Fibroblast of lung (primary cell): ENCODE measurements at regions not wholly inside any gene's neighbourhood (a gene's known extent, or its start where the extent isn't known, plus 50 kb on each side); places are given as distances from the start of the nearest gene placed in this dataset.

Source experiments
- CTCF ChIP-seq, 2 donors: IDR thresholded peaks in 1 of 2; conservative IDR thresholded peaks in 1 of 2; 1 replicate in 1 of 2; 2 replicates in 1 of 2; pipeline ENCODE4 v1.5.1; 2011 to 2012; ENCODE audit warnings: low read length in 2 of 2, control low read depth in 1 of 2, inconsistent platforms in 1 of 2, low read depth in 1 of 2, mild to moderate bottlenecking in 1 of 2
- EZH2 ChIP-seq: IDR thresholded peaks from 2 replicates; pipeline ENCODE4 v1.5.1; 2012; ENCODE audit warnings: low read length, control low read depth, mild to moderate bottlenecking; ENCODE audit errors: missing control alignments

GRCh38 chr17:45668316-45668715 lies 115.8 kb upstream of the CRHR1 start:
- TF ChIP-seq EZH2 = no peak
- TF ChIP-seq CTCF (conservative IDR thresholded peaks at IDR 0.05 in 1 of 2, IDR thresholded peaks at IDR 0.05 in 1 of 2; ENCODE audit: low read depth in 1 of 2, low read length in 2 of 2) = no peak
